Stimulated activated CD4-positive, alpha-beta T cell treated with anti-CD3 and anti-CD28 coated beads, Interleukin-12 subunit alpha, Interleukin-12 subunit beta, amount 100 ng/mL, for 24 hours (primary cell): ENCODE measurements at regions not wholly inside any gene's neighbourhood (a gene's known extent, or its start where the extent isn't known, plus 50 kb on each side); places are given as distances from the start of the nearest gene placed in this dataset.

ENCODE experiments used
- DNase-seq, 2 experiments: peaks; one replicate each; pipeline ENCODE4 v3.0.0-alpha.2; 2020; ENCODE audit warnings: low read depth in 2 of 2

GRCh38 chr16:85541181-85541580 lies 71.9 kb upstream of the GSE1 start:
- DNase-seq, result no peak

- DNase-seq, result no peak
These were observed 71.5 kb upstream of the GSE1 start for GRCh38 chr16:85541619-85541979.

GRCh38 chr16:85541980-85542900 lies 70.9 kb upstream of the GSE1 start:
- DNase-seq, result no peak

GRCh38 chr16:85543536-85543935 lies 69.6 kb upstream of the GSE1 start:
- no peak for DNase-seq

- DNase-seq, result no peak
These were observed 69.1 kb upstream of the GSE1 start for GRCh38 chr16:85544016-85544415.

GRCh38 chr16:85544668-85545067 lies 68.5 kb upstream of the GSE1 start:
- no peak for DNase-seq

GRCh38 chr16:85545227-85545818 lies 67.8 kb upstream of the GSE1 start:
- DNase-seq, result no peak

GRCh38 chr16:85546585-85547447 lies 66.3 kb upstream of the GSE1 start:
- no peak for DNase-seq

- no peak for DNase-seq
These were observed 64.7 kb upstream of the GSE1 start for GRCh38 chr16:85548375-85548774.

GRCh38 chr16:85549766-85550421 lies 63.2 kb upstream of the GSE1 start:
- DNase-seq, result no peak

GRCh38 chr16:85550422-85550864 lies 62.7 kb upstream of the GSE1 start:
- no peak for DNase-seq

GRCh38 chr16:85550953-85551924 lies 61.9 kb upstream of the GSE1 start:
- no peak for DNase-seq

GRCh38 chr16:85552980-85553435 lies 60.1 kb upstream of the GSE1 start:
- no peak for DNase-seq

- no peak for DNase-seq
These were observed 59.5 kb upstream of the GSE1 start for GRCh38 chr16:85553436-85554113.

- peak; percentile 61 to 72 for DNase-seq
These were observed 58.8 kb upstream of the GSE1 start for GRCh38 chr16:85554114-85554888.

GRCh38 chr16:85554889-85555718 lies 58.0 kb upstream of the GSE1 start:
- no peak for DNase-seq

GRCh38 chr16:85555719-85556455 lies 57.2 kb upstream of the GSE1 start:
- DNase-seq, result no peak
